Tibial artery (tissue), 4 donors: ENCODE measurements at regions not wholly inside any gene's neighbourhood (a gene's known extent, or its start where the extent isn't known, plus 50 kb on each side); places are given as distances from the start of the nearest gene placed in this dataset.

Source experiments
- DNase-seq, 2 donors: peaks; one replicate each; pipeline ENCODE4 v3.0.0-alpha.2; 2019
- H3K27ac ChIP-seq, 2 donors: fragments of 200-600 bp; sonication (generic) in 1 of 2; 1 replicate in 1 of 2; 2 replicates in 1 of 2; pipeline ENCODE4 v1.5.1; 2018 to 2019; ENCODE audit warnings: mild to moderate bottlenecking in 1 of 2
- H3K27me3 ChIP-seq, 2 donors: fragments of 200-600 bp; sonication (generic) in 1 of 2; one replicate each; pipeline versions ENCODE4 v1.5.1 to v1.6.0; 2016 to 2019
- H3K36me3 ChIP-seq, 3 donors: fragments of 200-600 bp; sonication (generic) in 2 of 3; one replicate each; pipeline ENCODE4 v1.5.1; 2016 to 2019; ENCODE audit warnings: mild to moderate bottlenecking in 2 of 3
- H3K4me1 ChIP-seq, 4 donors: fragments of 200-600 bp; sonication (generic) in 2 of 4; 1 replicate in 3 of 4; 2 replicates in 1 of 4; pipeline ENCODE4 v1.5.1; 2016 to 2019
- H3K4me3 ChIP-seq, 2 donors: fragments of 200-600 bp; sonication (generic) in 1 of 2; 1 replicate in 1 of 2; 2 replicates in 1 of 2; pipeline ENCODE4 v1.5.1; 2018 to 2019; ENCODE audit warnings: mild to moderate bottlenecking in 2 of 2
- H3K9me3 ChIP-seq, 3 donors: fragments of 200-600 bp; sonication (generic) in 1 of 3; one replicate each; pipeline ENCODE4 v1.5.1; 2016 to 2019
- CTCF ChIP-seq, 2 experiments: fragments of 200-600 bp in 1 of 2; fragments of 450-650 bp in 1 of 2; IDR thresholded peaks; one replicate each; pipeline ENCODE4 v1.5.1; 2017 to 2019; ENCODE audit warnings: antibody characterized with exemption in 2 of 2, mild to moderate bottlenecking in 1 of 2, moderate library complexity in 1 of 2
- intact Hi-C: fragments of 100-400 bp; cut with DNase I; formaldehyde crosslinking; loops from one replicate; pipeline ENCODE4 v1.15.0; 2023; ENCODE audit warnings: low total_unique reads

DNA sequence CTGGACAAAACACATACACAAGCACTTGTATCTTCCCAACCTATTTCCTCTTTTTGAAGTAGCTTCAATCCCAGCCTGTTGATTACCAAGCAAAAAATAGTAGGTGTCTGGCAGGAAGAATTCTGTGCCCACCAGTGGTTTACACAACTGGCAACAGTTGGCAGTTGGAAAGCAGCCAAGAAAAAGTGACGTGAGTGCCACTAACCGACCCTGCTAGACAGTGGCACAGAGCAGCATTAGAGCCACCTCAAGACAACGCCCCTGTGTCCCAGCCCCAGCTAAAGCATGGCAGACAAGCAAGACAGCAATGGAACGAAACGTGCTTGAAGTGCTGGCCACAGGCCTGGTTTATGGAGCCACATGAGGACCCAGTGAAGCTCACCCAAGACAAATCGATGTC lies 379.6 kb downstream of the FBXO15 start:
- Histone ChIP-seq H3K4me3 (no peak overlapping the region), H3K4me1 (no peaks in the 10 kb centered on the region), H3K27me3 (no peaks in the 10 kb centered on the region), H3K36me3 (no peaks in the 10 kb centered on the region), H3K27ac (no peak overlapping the region), H3K9me3 (peaks cover 0 to 3% (median 0%) of the 10 kb centered on the region in 3 donors)
- no peak for DNase-seq
- TF ChIP-seq CTCF (IDR thresholded peaks at IDR 0.05), result no peak
- intact Hi-C loops, result no loop called here

GRCh38 chr18:73766910-73767515 lies 380.6 kb downstream of the FBXO15 start:
- no peak overlapping the region for H3K4me3 ChIP-seq
- H3K4me1 ChIP-seq, result no peaks in the 10 kb centered on the region
- DNase-seq, result no peak
- no peaks in the 10 kb centered on the region for H3K27me3 ChIP-seq
- no peak overlapping the region for H3K27ac ChIP-seq
- no peaks in the 10 kb centered on the region for H3K36me3 ChIP-seq
- peaks cover 0 to 3% (median 0%) of the 10 kb centered on the region in 3 donors for H3K9me3 ChIP-seq
- no peak for TF ChIP-seq CTCF (IDR thresholded peaks at IDR 0.05)
- intact Hi-C loops, result no loop called here

DNA sequence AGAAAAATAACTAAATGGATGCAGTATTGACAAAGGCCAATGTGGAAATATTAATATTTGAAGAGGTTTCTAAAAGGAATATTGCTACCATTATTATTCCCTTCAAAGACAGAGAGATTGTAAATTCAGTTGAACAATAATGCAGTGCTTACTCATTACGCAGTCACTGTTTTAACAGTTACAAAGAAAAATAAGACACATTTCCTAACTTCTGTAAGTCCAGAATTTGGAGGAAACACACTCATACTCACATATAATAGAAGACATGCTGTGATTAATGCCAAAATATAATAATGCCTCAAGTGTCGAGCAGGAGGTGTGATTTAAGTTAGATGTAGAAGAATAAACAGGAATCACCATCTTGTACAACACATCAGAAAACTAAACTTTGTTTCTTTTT lies 389.2 kb downstream of the FBXO15 start:
- TF ChIP-seq CTCF (IDR thresholded peaks at IDR 0.05), result no peak
- no peaks in the 10 kb centered on the region for H3K27me3 ChIP-seq
- H3K27ac ChIP-seq, result no peak overlapping the region
- no peaks in the 10 kb centered on the region for H3K9me3 ChIP-seq
- no peaks in the 10 kb centered on the region for H3K4me1 ChIP-seq
- H3K36me3 ChIP-seq, result no peaks in the 10 kb centered on the region
- intact Hi-C loops, result no loop called here
- H3K4me3 ChIP-seq, result no peak overlapping the region
- no peak for DNase-seq

DNA sequence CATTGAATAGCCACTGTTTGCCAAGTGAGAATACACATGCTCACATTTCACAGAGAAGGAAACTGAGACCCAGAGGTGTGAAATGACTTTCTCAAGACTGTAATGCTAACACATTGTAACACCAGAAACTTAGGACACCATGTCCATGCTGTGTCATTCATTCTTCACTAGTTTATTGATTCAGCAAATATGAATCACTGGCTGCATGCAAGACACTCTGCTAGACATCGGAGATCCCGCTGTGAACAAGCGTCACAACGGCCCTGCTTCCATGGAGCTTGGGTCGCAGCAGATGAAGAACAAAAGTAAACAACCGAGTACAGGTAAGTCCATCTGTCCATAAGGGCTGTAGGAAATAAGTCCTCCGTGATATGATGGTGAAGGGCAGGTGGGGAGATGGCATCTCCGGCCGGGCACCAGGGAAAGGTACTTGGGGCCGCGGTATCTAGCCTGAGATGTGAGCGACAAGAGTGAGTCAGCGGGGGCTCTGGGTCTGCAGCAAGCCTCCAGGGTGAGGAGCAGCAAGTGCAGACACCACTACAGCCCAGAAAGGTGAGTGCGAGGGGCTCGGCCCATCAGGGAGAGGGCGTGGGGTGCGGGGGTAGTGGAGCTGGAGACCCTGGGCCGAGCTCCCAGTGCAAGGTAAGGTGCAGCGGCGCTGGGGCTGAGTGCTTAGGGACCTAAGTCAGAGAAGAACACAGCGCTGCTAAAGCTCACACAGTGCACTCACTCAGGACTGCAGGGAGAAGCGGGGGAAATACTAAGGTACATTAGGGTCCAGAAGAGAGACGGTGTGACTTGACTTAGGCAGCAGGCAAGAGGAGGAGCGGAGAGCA lies 391.2 kb downstream of the FBXO15 start:
- Histone ChIP-seq H3K4me3 (no peak overlapping the region), H3K9me3 (no peaks in the 10 kb centered on the region), H3K27me3 (no peaks in the 10 kb centered on the region), H3K27ac (no peak overlapping the region), H3K36me3 (no peaks in the 10 kb centered on the region), H3K4me1 (no peaks in the 10 kb centered on the region)
- intact Hi-C loops, result no loop called here
- no peak for TF ChIP-seq CTCF (IDR thresholded peaks at IDR 0.05)
- no peak for DNase-seq

- no peak overlapping the region for H3K4me3 ChIP-seq
- no peak for DNase-seq
- no peak for TF ChIP-seq CTCF (IDR thresholded peaks at IDR 0.05)
- no peaks in the 10 kb centered on the region for H3K9me3 ChIP-seq
- H3K27ac ChIP-seq, result no peak overlapping the region
- H3K27me3 ChIP-seq, result no peaks in the 10 kb centered on the region
- H3K4me1 ChIP-seq, result no peaks in the 10 kb centered on the region
- no peaks in the 10 kb centered on the region for H3K36me3 ChIP-seq
- intact Hi-C loops, result no loop called here
Observed at GRCh38 chr18:73752965-73753364, 394.7 kb downstream of the FBXO15 start.
